CD4-positive, alpha-beta memory T cell (primary cell): ENCODE measurements at regions not wholly inside any gene's neighbourhood (a gene's known extent, or its start where the extent isn't known, plus 50 kb on each side); places are given as distances from the start of the nearest gene placed in this dataset.

ENCODE experiments used
- CTCF ChIA-PET: fragments of 350-600 bp; sonication (Branson Sonifier 250); formaldehyde crosslinking; loops from one replicate; lab custom pipeline; 2021; ENCODE audit warnings: inconsistent platforms; ENCODE audit not compliant: partially characterized antibody; lab: Charles Lee
- POLR2A ChIA-PET: fragments of 350-600 bp; sonication (Branson Sonifier 250); formaldehyde crosslinking; loops from one replicate; lab custom pipeline; 2021; ENCODE audit not compliant: partially characterized antibody; lab: Charles Lee
- DNase-seq, 5 donors: peaks; one replicate each; pipeline versions ENCODE4 v3.0.0 to v3.0.0-alpha.2; 2020 to 2022; ENCODE audit warnings: mixed read lengths in 1 of 5
- H3K27ac ChIP-seq: one replicate; pipeline ENCODE4 v1.7.0; 2013; ENCODE audit warnings: low read depth, low read length
- H3K27me3 ChIP-seq: 2 replicates; pipeline ENCODE4 v1.7.0; 2013; ENCODE audit warnings: mild to moderate bottlenecking, low read length, moderate library complexity; ENCODE audit not compliant: insufficient read depth
- H3K36me3 ChIP-seq: 2 replicates; pipeline ENCODE4 v1.7.0; 2013; ENCODE audit warnings: mild to moderate bottlenecking, low read length, moderate library complexity; ENCODE audit not compliant: insufficient read depth
- H3K4me1 ChIP-seq: 2 replicates; pipeline ENCODE4 v1.7.0; 2013; ENCODE audit warnings: mild to moderate bottlenecking, low read length, moderate library complexity; ENCODE audit not compliant: insufficient read depth
- H3K4me3 ChIP-seq, 2 donors: one replicate each; pipeline ENCODE4 v1.7.0; 2013; ENCODE audit warnings: low read length in 2 of 2, mild to moderate bottlenecking in 1 of 2
- H3K9me3 ChIP-seq, 2 donors: one replicate each; pipeline ENCODE4 v1.7.0; 2013; ENCODE audit warnings: low read length in 2 of 2, control low read depth in 1 of 2; ENCODE audit not compliant: control insufficient read depth in 1 of 2
- H3K27ac Mint-ChIP-seq, 7 donors: one replicate each; pipeline ENCODE4 v1.8.0; 2020 to 2021; ENCODE audit warnings: mixed read lengths in 7 of 7, mild to moderate bottlenecking in 6 of 7, inconsistent platforms in 3 of 7, moderate library complexity in 3 of 7
- H3K27me3 Mint-ChIP-seq, 2 donors: one replicate each; pipeline ENCODE4 v1.8.0; 2020 to 2021; ENCODE audit warnings: mixed read lengths in 2 of 2
- H3K36me3 Mint-ChIP-seq, 2 donors: one replicate each; pipeline ENCODE4 v1.8.0; 2020 to 2021; ENCODE audit warnings: mixed read lengths in 2 of 2, inconsistent platforms in 1 of 2, mild to moderate bottlenecking in 1 of 2
- H3K4me1 Mint-ChIP-seq, 4 donors: one replicate each; pipeline ENCODE4 v1.8.0; 2020 to 2021; ENCODE audit warnings: mixed read lengths in 4 of 4, mild to moderate bottlenecking in 1 of 4
- H3K4me3 Mint-ChIP-seq, 8 donors: one replicate each; pipeline ENCODE4 v1.8.0; 2020 to 2021; ENCODE audit warnings: mixed read lengths in 8 of 8, mild to moderate bottlenecking in 7 of 8, moderate library complexity in 6 of 8, inconsistent platforms in 3 of 8
- H3K9me3 Mint-ChIP-seq, 8 donors: one replicate each; pipeline ENCODE4 v1.8.0; 2020 to 2021; ENCODE audit warnings: mixed read lengths in 8 of 8, mild to moderate bottlenecking in 5 of 8, inconsistent platforms in 3 of 8, moderate library complexity in 1 of 8
- intact Hi-C: fragments of 100-400 bp; cut with micrococcal nuclease; formaldehyde crosslinking; loops from one replicate; pipeline ENCODE4 v1.15.1; 2023

- Histone ChIP-seq H3K4me1 (peaks cover 4% of the 10 kb centered on the region), H3K27me3 (no peaks in the 10 kb centered on the region), H3K4me3 (no peak overlapping the region), H3K36me3 (no peaks in the 10 kb centered on the region), H3K9me3 (no peaks in the 10 kb centered on the region), H3K27ac (no peak overlapping the region)
- no peaks in the 10 kb centered on the region for H3K36me3 Mint-ChIP-seq
- H3K27me3 Mint-ChIP-seq = peaks cover 3 to 4% of the 10 kb centered on the region in 2 donors
- DNase-seq = no peak
- peaks cover 0 to 7% (median 4%) of the 10 kb centered on the region in 4 donors for H3K4me1 Mint-ChIP-seq
- no peak overlapping the region for H3K4me3 Mint-ChIP-seq
- H3K9me3 Mint-ChIP-seq = no peaks in the 10 kb centered on the region
- H3K27ac Mint-ChIP-seq = no peak overlapping the region
- CTCF ChIA-PET = interaction anchor here (0.6 to 2.4 kb wide), 3 partner anchors 15 to 228 kb away, joined by 3 to 9 read pairs (median 3); no protein-coding TSS in a partner anchor
- intact Hi-C loops = no loop called here
- POLR2A ChIA-PET = no interaction called here
Measured at GRCh38 chr11:96466607-96467006, 76.8 kb downstream of the JRKL start.

- no peak overlapping the region for H3K27ac Mint-ChIP-seq
Measured at GRCh38 chr11:96469776-96470175, 80.0 kb downstream of the JRKL start.

GRCh38 chr11:96470521-96470920 lies 80.7 kb downstream of the JRKL start:
- Histone ChIP-seq H3K4me1 (no peaks in the 10 kb centered on the region), H3K36me3 (no peaks in the 10 kb centered on the region), H3K4me3 (no peak overlapping the region), H3K9me3 (no peaks in the 10 kb centered on the region), H3K27ac (no peak overlapping the region), H3K27me3 (no peaks in the 10 kb centered on the region)
- Mint-ChIP-seq H3K9me3 (peaks cover 2 to 23% (median 17%) of the 10 kb centered on the region in 8 donors), H3K4me1 (peaks cover 0 to 1% (median 0%) of the 10 kb centered on the region in 4 donors), H3K4me3 (no peak overlapping the region), H3K36me3 (peaks cover 0 to 3% of the 10 kb centered on the region in 2 donors), H3K27me3 (peaks cover 3 to 4% of the 10 kb centered on the region in 2 donors), H3K27ac (no peak overlapping the region)
- no peak for DNase-seq
- POLR2A ChIA-PET = no interaction called here
- intact Hi-C loops = no loop called here
- CTCF ChIA-PET = no interaction called here

More at GRCh38 chr11:96469776-96470175, 80.0 kb downstream of the JRKL start:
- ChIA-PET POLR2A (no interaction called here), CTCF (no interaction called here)
- no peak overlapping the region for H3K27ac ChIP-seq
- peaks cover 0 to 17% (median 12%) of the 10 kb centered on the region in 8 donors for H3K9me3 Mint-ChIP-seq
- H3K4me3 ChIP-seq = no peak overlapping the region
- H3K9me3 ChIP-seq = no peaks in the 10 kb centered on the region
- intact Hi-C loops = no loop called here
- H3K27me3 Mint-ChIP-seq = peaks cover 0 to 2% of the 10 kb centered on the region in 2 donors
- no peaks in the 10 kb centered on the region for H3K4me1 ChIP-seq
- no peak overlapping the region for H3K4me3 Mint-ChIP-seq
- H3K36me3 Mint-ChIP-seq = peaks cover 0 to 3% of the 10 kb centered on the region in 2 donors
- no peak for DNase-seq
- H3K4me1 Mint-ChIP-seq = peaks cover 0 to 1% (median under 1%) of the 10 kb centered on the region in 4 donors
- H3K27me3 ChIP-seq = no peaks in the 10 kb centered on the region
- no peaks in the 10 kb centered on the region for H3K36me3 ChIP-seq

- no peak for DNase-seq
- ChIA-PET POLR2A (interaction anchor here (0.9 kb wide), 1 partner anchor 9 kb away, joined by 3 read pairs; no protein-coding TSS in a partner anchor), CTCF (interaction anchor here (4.9 kb wide), 1 partner anchor 9 kb away, joined by 30 read pairs; no protein-coding TSS in a partner anchor)
- Mint-ChIP-seq H3K27me3 (peaks cover 3 to 4% of the 10 kb centered on the region in 2 donors), H3K27ac (no peak overlapping the region), H3K4me3 (no peak overlapping the region), H3K9me3 (peaks cover 2 to 25% (median 18%) of the 10 kb centered on the region in 8 donors), H3K36me3 (peaks cover 0 to 3% of the 10 kb centered on the region in 2 donors), H3K4me1 (peaks cover 0 to 1% (median 0%) of the 10 kb centered on the region in 4 donors)
- intact Hi-C loops = no loop called here
- Histone ChIP-seq H3K27ac (no peak overlapping the region), H3K27me3 (no peaks in the 10 kb centered on the region), H3K9me3 (no peaks in the 10 kb centered on the region), H3K4me1 (no peaks in the 10 kb centered on the region), H3K4me3 (no peak overlapping the region), H3K36me3 (no peaks in the 10 kb centered on the region)
Measured at GRCh38 chr11:96472085-96472484, 82.3 kb downstream of the JRKL start.

GRCh38 chr11:96474263-96474662 lies 84.5 kb downstream of the JRKL start:
- H3K4me3 ChIP-seq = no peak overlapping the region
- H3K4me1 ChIP-seq = no peaks in the 10 kb centered on the region
- Mint-ChIP-seq H3K36me3 (peaks cover 0 to 3% of the 10 kb centered on the region in 2 donors), H3K27ac (no peak overlapping the region), H3K9me3 (peaks cover 3 to 29% (median 19%) of the 10 kb centered on the region in 8 donors), H3K27me3 (peaks cover 3 to 4% of the 10 kb centered on the region in 2 donors), H3K4me3 (no peak overlapping the region), H3K4me1 (peaks cover 0 to 1% (median 0%) of the 10 kb centered on the region in 4 donors)
- no peaks in the 10 kb centered on the region for H3K27me3 ChIP-seq
- POLR2A ChIA-PET = no interaction called here
- H3K9me3 ChIP-seq = no peaks in the 10 kb centered on the region
- intact Hi-C loops = no loop called here
- H3K27ac ChIP-seq = no peak overlapping the region
- no peaks in the 10 kb centered on the region for H3K36me3 ChIP-seq
- CTCF ChIA-PET = interaction anchor here (4.9 kb wide), 1 partner anchor 11 kb away, joined by 30 read pairs; no protein-coding TSS in a partner anchor
- DNase-seq = no peak

GRCh38 chr11:96481204-96481603 lies 91.4 kb downstream of the JRKL start:
- CTCF ChIA-PET = interaction anchor here (2.7 to 3.2 kb wide), 2 partner anchors 15 to 17 kb away, joined by 9 to 16 read pairs; no protein-coding TSS in a partner anchor

GRCh38 chr11:96481771-96482170 lies 92.0 kb downstream of the JRKL start:
- no peaks in the 10 kb centered on the region for H3K9me3 ChIP-seq
- H3K4me3 ChIP-seq = no peak overlapping the region
- Mint-ChIP-seq H3K27ac (no peak overlapping the region), H3K27me3 (peaks cover 11 to 14% of the 10 kb centered on the region in 2 donors), H3K9me3 (peaks cover 0 to 8% (median 1%) of the 10 kb centered on the region in 8 donors), H3K4me3 (no peak overlapping the region), H3K4me1 (no peaks in the 10 kb centered on the region), H3K36me3 (no peaks in the 10 kb centered on the region)
- no peaks in the 10 kb centered on the region for H3K36me3 ChIP-seq
- no peaks in the 10 kb centered on the region for H3K4me1 ChIP-seq
- POLR2A ChIA-PET = interaction anchor here (0.6 kb wide), 1 partner anchor 10 kb away, joined by 3 read pairs; no protein-coding TSS in a partner anchor
- no peaks in the 10 kb centered on the region for H3K27me3 ChIP-seq
- CTCF ChIA-PET = interaction anchor here (2.7 to 3.2 kb wide), 2 partner anchors 15 to 18 kb away, joined by 9 to 16 read pairs; no protein-coding TSS in a partner anchor
- H3K27ac ChIP-seq = no peak overlapping the region
- DNase-seq = no peak
- intact Hi-C loops = no loop called here

More at GRCh38 chr11:96481204-96481603, 91.4 kb downstream of the JRKL start:
- H3K9me3 ChIP-seq = no peaks in the 10 kb centered on the region
- no peak for DNase-seq
- Mint-ChIP-seq H3K27ac (no peak overlapping the region), H3K36me3 (no peaks in the 10 kb centered on the region), H3K4me1 (no peaks in the 10 kb centered on the region), H3K4me3 (no peak overlapping the region), H3K9me3 (peaks cover 0 to 8% (median 2%) of the 10 kb centered on the region in 8 donors), H3K27me3 (peaks cover 11 to 12% of the 10 kb centered on the region in 2 donors)
- intact Hi-C loops = no loop called here
- POLR2A ChIA-PET = interaction anchor here (0.6 kb wide), 1 partner anchor 10 kb away, joined by 3 read pairs; no protein-coding TSS in a partner anchor
- no peak overlapping the region for H3K4me3 ChIP-seq
- H3K27me3 ChIP-seq = no peaks in the 10 kb centered on the region
- H3K36me3 ChIP-seq = no peaks in the 10 kb centered on the region
- H3K27ac ChIP-seq = no peak overlapping the region
- H3K4me1 ChIP-seq = no peaks in the 10 kb centered on the region
